CD4-positive, alpha-beta T cell treated with Interleukin-2 at 100 ng/mL for 4 hours (primary cell): ENCODE measurements at regions not wholly inside any gene's neighbourhood (a gene's known extent, or its start where the extent isn't known, plus 50 kb on each side); places are given as distances from the start of the nearest gene placed in this dataset.

Experiments
- DNase-seq: peaks from one replicate; pipeline ENCODE4 v3.0.0-alpha.2; 2020; ENCODE audit warnings: low spot score

DNA sequence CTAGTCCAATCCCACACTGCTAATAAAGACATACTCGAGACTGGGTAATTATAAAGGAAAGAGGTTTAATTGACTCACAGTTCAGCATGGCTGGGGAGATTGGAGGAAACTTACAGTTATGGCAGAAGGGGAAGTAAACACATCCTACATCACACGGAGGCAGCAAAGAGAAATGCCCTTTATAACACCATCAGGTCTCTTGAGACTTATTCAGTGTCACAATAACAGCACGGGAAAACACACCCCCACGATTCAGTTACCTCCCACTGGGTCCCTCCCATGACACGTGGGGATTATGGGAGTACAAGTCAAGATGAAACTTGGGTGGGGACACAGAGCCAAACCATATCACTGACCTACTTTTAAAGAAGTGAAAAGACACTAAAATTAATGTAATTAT lies 1130.4 kb upstream of the SLC10A2 start:
- DNase-seq: no peak

DNA sequence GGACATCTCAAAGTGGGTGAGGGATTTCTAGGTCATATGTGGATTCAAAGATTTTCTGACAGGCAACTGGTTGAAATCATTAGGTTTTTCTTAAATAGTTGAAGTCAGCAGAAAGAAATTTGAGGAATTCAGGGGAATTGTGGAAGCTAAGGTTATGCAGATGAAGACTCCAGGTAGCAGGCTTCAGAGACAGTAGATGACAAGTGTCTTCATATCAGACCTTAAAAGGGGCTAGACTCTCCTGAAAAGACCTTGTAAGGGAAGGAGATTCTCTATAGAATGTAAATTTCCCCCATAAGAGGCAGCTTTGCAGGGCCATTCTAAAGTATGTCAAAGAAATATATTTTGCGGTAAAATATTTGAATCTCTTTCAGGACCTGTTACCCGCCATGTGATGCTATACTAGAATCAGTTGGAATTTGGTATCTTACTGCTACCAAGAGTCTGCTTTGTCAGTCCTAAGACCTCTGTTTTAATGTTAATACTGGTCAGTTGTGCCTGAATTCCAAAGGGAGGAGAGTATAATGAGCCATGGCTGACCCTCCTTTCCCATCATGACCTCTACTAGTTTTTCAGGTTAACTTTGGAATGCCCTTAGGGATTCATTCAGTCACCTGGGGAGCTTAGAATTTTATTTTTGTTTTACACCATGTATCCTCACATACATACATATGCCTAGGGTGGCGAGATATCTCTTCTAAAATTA lies 1115.5 kb upstream of the SLC10A2 start:
- DNase-seq: no peak

DNA sequence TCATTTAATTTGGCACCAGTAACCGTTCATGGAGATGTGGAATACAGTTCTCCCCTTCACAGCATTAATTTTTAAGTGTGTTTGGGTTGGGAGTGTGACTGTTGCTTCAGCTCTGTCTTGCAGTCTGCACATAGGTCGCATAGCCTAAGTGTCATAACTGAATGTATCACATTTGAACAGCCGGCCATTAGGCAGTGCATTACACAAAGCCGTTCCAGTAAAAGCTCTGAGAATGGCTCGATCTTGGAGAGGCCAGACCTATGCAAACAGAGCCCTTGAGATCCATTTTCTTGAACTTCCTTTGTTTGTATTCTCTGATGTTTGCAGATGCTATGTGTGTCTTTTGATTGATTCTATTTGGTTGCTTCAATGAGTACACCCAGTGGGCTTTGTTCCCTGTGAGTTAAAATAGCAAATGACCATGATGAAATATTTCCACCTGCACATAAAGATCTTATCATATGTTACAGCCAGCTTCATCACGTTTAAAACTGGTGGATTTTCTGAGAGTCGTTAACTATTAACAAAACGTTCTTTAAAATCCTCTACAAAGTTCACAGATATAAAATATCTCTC lies 1104.9 kb upstream of the SLC10A2 start:
- DNase-seq: no peak

DNA sequence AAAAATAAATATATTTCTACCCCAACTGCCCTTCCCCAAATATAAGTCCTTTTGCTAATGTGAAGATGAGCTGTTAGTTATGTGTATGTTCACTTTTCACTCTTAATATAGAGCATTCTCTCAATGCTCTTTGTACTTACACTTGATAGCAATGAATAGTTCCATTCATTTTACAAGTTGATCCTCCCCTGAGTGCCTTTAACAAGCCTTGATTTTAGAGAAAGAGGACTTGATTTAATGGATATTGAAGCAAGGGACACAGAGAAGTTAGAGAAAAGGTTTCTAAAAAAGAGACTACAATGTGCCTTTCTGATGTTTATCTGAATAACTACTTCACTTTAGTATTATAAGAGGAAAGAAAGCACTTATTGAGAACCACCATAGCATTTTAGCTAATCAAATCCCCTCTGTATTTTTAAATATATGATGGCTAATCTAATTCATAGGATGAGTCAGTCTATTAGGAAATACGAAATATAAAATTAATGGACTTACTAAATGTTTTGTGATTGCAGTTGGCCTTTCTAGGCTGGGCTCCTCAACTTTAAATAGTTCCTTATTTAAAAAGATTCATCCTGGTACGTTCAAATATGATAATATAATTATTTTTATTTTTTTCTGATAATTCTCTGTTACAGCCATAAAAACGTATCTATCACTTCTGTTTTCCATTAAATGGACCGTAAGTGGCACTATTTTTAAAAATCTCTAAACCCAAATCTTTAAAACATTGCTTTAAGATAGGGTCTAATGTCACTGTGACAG lies 1097.8 kb upstream of the SLC10A2 start:
- no peak for DNase-seq

DNA sequence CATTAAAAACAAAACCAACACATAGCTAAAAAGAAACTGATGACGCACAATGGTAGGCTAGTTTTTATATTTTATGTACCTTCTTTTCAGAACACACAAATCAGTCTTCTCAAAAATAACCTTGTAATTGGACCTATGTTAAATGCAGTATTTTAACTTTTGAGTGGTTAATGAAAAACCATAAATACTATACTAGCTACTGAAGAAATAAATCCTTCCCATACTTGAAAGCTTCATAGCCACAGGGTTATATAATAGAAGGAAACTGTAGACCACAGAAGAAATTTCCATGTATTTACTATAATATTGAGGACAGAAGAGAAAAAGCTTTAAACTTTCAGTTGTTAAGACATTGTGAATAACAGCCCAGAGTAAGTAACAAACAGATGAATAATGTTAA lies 1094.3 kb upstream of the SLC10A2 start:
- no peak for DNase-seq

DNA sequence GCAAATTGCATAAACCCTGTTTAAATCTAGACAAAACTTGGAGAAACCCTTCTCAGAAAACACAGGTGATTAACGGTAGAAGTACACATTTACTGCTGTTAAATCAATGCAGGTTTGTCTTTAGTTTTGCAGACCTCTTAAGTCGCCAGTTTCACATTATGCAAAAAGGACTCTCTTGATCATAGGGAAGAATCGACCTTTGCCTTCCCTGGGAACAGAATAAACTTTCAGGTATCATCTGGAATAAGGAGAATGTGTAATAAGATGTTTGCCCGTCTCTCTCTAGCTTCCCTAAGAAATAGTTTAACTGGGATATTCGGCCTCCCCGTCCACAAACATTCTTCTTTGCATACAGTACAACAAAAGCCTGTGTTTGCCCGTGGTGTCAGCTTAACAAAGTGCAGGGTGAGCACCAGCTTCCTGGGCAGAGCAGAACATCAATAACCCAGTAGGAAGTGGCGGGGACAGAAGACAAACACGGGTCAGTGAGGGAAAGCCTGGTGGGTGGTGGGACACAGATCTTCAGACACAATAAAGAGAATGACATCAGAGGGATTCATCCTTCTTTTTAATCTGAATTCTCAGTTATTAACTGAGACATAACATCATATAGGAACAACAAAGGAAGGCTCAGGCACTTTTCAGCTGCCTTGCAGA lies 1077.7 kb upstream of the SLC10A2 start:
- DNase-seq: no peak

DNA sequence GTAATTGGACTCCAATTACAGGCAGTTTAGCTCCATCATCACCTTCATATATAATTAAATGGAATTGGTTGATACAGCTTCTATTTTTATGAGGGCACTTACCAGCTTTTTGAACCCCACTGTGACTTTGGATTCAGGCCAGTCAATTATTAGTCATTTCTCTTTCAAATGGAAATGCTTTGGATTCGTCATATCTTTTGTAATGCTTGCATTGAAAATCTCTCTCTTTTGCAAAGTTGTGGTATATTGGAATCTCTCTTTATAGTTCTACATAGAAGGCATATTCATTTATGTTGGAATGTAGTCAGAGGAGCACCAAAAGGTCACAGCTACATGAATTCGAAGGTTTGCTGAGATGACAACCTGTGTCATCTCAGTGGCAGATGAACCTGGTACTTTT lies 1074.3 kb upstream of the SLC10A2 start:
- no peak for DNase-seq

DNA sequence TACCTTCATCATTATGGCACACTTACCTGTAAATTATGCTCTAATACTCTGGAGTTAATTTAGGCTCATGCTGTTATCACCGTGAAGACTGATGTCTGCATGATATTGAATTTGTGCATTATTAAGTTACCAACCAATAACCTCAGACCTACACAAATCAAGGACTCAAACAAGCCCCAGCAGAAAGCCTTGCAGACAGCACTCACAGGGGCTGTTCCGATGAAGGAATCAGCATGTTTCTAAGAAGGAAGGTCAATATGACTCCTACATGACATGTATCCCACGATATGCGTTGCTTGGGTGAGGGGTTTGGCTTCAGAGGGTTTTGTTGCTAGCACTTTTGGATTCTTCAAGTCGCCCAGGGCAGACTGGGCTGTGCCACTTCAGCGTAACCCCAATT lies 1071.2 kb upstream of the SLC10A2 start:
- DNase-seq: no peak

DNA sequence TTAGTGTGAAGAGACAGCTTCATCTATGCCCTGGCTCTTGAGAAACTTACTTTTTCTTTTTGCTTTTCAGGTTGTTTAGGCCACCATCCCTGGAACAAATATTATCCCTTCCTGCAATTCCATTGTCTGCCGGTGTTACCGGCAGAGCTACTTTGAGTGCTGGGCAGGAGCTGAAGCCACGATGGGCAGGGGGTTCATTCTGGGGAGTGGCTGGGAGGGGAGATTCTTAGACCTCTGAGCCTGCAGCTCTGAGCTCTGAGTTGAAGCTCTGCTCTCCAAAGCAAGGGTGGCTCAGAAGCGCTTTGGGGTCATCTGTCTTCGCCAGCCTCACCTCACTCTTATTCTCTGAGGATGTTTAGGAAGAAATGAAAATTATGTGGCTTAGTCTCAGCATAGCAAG lies 1066.6 kb upstream of the SLC10A2 start:
- DNase-seq: no peak

DNA sequence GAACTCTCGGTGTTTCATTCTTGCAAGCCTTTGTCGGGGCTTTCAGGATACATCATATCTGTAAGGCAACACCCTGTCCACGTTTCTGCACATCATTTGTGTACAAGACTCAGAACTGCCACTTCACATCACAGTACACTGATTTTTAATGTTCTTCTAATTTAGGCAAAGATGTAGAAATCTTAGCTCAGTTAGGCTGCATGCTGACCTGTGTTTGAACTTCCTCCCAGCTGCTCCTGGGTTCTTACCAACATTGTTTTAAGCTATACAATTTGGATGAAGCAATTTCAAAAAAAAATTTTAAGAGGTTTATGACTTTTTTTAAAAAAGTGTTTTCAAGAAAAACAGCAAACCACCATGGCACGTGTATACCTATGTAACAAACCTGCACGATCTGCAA lies 1047.9 kb upstream of the SLC10A2 start:
- DNase-seq: no peak

DNA sequence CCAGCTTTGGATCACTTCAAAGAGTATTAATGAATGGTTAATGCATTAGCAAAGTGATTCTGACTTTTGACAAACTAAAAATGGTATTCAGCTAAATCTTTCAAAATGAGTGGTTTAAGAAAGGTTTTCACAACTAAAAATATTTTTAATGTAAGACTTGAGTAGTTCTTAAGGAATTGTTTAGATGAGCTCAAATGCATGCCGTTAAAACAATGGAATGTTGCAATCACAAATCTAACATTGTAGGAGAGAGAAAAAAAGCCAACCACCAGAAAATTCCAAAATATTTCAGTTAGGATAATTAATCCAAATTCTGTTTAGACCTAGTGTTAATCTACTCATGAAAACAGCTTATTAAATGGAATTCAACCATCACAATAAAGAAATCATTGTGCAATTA lies 1044.8 kb upstream of the SLC10A2 start:
- no peak for DNase-seq

DNA sequence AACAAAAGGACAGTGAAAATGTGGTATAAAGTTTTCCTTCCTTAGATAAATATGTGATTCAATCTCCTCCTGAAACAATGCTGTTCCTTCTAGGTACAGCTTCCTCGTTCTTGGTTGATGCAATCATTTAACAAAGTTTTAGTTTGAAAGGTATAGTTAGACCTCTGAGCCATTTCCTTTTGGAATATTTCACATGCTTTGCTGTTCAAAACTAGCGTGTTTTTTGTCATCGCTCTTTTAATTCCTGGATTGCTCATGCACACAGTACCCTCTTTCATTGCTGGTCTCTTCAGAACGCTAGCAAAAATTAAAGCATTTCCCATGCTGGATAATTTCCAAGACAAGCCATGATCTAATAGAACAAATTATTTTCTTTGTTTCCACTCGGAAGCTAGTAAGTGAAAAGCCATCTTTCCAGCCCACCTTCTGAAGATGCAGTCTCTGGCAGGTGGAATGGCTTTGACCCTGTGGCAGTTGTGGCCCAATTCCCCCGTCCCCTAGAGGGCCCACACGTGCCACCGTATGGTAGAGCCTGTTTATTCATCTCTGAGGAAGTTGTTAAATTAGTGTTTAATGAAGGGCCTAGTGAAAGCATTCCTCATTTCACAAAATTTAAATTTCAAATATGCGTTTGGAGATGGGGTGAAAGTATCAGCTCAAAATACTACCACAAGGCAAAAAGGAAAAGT lies 1040.6 kb upstream of the SLC10A2 start:
- DNase-seq: no peak

DNA sequence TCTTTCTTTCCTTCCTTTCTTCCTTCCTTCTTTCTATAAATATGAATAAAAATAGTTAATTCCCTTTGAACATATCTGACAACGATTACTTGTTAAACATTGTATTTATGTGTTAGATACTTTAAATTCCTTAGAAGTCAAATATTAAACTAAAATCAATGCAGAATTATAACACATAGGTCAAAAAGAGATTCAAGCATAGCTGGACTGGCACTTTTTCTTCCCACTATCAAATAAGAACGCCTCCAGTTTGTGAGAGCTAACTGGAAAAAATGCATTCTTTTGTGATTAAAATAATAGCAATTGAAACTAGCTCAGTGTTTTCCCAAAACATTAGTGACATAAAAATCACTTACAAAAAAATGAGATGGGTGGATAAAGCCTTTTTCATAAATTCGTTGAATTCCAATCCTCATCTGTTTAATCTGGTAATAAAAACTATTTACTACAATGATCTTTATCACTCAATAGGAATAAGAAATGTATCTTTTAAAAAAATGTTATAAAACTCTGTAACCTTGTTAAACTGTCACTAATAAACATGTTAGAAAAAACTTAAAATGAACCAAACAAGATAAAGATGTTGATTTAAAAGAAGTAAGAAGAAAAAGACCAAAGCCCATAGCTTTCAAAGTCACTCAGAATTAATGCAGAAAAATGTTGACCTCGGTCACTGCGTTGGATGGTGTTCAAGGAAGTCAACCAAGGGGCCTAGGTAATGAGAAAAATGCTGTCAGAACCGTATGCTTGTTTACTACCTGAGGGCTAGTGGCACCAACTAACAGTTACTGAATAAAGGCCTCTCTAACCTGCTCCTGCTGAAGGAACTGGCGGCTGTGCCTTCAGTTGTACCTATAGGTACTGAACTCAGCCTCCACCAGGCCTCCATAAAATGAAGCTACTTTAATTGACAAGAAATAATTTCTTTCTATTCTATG lies 1039.5 kb upstream of the SLC10A2 start:
- no peak for DNase-seq

DNA sequence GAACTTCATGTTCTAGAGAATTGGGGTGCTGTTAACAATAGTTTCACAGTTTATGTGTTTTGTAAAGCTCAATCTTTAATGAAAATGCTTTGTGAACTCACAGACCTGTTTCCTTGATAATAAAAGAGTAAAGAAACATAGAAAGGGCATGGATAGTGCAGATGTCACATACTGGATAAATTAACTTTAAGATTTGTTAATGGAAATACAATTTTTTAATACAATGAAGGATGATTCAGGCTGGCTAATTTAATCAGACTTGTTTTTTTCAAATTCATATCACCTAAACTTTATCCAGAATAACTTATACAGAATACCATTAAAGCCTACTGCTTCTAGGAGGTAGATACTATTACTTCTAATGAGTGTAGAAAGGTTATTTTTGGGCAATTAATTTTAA lies 1033.5 kb upstream of the SLC10A2 start:
- no peak for DNase-seq

DNA sequence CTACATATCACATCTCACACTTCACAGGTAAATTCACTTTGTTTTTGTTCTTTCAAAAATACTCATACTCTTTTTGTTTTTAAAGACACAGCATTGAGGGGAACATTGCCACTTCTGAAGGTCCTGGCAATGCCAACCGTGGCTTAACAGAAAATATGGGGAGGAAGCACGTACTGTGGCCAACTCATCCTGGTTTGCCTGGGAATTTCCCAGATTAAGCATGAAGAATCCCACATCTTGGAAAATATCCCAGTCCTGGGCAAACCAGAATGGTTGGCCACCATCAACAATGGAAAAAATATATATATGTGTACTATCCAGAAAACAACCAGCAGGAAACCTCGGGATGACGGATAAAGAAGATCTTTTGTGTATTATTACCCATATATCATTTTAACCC lies 1032.2 kb upstream of the SLC10A2 start:
- DNase-seq: no peak

DNA sequence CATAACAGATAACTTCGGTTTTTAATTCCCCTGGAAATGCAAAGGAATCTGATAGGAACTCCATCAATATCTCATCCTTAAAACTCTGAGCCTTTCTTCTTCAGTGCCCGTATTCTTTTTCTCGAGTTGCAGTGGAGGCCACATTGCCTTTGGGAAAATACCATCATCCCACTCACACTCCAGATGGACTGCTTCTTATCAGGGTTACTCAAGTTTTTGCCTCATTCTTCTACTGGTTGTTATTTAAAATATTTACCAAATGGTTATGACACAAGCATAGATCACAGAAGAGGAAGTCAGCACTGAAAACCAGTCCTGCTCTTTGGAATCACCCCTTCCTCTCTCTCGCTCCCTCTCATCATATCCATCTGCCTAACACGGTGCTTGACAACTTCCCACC lies 1020.5 kb upstream of the SLC10A2 start:
- DNase-seq: no peak

DNA sequence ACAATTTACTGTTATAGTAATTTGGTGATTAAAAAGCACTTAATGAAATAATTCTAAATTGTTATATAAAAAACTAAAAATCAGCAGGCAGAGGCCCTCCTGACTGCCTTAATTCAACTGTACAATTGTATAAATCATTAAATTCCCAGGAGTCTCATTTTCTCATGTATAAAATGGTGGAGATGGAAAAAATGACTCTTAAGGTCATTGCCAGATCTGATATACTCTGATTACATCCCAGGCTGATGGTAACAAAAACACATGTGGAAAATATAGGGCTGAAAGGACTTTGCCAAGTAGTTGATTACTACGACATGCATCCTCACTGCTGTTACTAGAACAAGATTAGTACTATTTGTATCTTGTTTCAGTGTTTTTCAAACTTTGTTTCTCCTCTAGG lies 1020.0 kb upstream of the SLC10A2 start:
- DNase-seq: no peak

DNA sequence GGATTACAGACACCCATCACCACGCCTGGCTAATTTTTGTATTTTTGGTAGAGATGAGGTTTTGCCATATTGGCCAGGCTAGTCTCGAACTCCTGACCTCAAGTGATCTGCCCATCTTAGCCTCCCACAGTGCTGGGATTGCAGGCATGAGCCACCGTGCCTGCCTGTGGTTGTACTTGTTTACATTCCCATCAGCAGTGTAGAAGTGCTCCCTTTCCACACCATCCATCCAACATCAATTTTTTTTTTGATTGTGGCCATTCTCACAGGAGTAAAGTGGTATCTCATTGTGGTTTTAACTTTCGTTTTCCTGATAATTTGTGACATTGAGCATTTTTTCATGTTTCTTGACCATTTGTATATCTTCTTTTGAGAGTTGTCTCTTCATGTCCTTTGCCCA lies 1019.4 kb upstream of the SLC10A2 start:
- DNase-seq: no peak

DNA sequence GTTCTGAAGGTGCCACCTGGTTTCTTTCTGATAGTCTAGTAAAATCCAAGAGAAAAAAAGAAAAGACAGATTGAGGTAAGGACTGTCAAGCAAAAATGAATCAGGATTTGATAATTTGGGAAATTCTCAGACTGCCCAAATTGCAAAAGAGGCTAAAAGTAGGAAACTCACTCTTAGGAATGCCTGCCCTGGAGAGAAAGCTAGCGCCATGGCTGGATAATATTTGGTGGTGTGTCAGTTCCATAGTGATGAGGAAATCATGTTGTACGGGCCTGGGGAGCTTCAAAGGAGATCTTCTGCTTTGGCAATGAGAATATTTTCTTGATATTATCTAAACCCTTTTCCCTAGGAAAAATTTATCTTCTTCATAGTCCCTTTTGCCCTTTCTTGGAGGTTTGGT lies 1008.1 kb upstream of the SLC10A2 start:
- no peak for DNase-seq

DNA sequence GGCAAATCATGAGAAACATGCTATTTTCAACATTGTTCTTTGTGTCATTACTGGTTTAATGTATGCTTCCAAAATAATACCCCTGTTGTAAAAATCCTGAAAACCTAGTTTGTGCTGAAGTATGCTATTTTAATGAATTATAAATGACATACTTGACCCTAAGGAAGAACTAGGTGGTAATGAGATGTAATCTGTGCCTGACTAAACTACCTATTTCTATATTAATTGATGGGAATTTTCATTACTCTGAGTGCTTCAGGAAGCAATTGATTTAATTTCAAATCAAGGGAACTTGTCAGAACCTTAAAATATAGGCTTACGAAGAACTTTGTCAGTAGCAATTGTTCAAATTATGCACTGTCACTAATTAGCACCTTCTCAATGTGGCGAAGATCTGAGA lies 1005.6 kb upstream of the SLC10A2 start:
- DNase-seq: no peak

DNA sequence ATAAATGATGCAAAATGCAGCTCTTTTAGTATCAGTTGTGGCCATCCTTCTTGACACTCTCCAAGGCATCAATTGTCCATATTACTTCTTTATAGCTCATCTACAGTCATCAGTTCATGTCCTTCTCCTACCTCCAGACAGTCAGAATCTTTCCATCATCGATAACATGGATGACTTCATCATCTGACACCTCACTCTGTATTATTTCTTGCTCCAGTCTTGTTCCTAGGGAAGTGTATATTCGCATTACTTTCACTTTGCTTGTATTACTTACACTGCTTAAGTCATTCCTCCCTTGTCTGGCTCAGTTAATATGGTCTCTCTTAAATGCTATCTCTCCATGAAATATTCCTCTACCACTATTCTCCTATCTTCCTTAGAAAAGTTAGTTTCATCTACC lies 999.1 kb upstream of the SLC10A2 start:
- DNase-seq: no peak
